ENCODE measurements at regions not wholly inside any gene's neighbourhood (a gene's known extent, or its start where the extent isn't known, plus 50 kb on each side); places are given as distances from the start of the nearest gene placed in this dataset.

DNA sequence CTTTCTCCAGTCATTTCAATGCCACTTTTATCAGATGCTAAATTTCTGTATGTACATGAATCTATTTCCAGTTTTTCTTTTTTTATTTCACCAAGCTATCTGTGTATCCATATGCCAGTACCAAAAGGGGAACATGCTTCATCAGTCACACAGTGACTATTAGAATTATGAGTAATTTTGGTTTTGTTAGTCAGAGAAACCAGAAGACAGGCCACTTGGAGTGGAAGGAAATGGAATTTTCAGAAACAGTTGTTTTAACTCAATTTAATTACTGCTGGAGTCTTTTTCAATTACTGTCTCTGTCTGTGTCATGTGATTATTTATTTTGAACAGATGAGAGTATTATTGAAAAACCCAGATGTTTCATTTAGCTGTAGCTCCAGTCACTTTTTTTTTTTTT lies 84.6 kb upstream of the ANO3 start:
- ATAC-seq (no peak), DNase-seq (no peak)
- no peaks in the 10 kb centered on the region for H3K27me3 ChIP-seq
- H3K36me3 ChIP-seq = no peaks in the 10 kb centered on the region
- TF ChIP-seq CTCF (IDR thresholded peaks at IDR 0.05) (no peak), POLR2A (IDR thresholded peaks at IDR 0.05) (no peak)
- no peak overlapping the region for H3K4me3 ChIP-seq
- no peak overlapping the region for H3K27ac ChIP-seq
- H3K9me3 ChIP-seq = no peaks in the 10 kb centered on the region
- intact Hi-C loops (cut with DNase I) = no loop called here
- no peaks in the 10 kb centered on the region for H3K4me1 ChIP-seq

DNA sequence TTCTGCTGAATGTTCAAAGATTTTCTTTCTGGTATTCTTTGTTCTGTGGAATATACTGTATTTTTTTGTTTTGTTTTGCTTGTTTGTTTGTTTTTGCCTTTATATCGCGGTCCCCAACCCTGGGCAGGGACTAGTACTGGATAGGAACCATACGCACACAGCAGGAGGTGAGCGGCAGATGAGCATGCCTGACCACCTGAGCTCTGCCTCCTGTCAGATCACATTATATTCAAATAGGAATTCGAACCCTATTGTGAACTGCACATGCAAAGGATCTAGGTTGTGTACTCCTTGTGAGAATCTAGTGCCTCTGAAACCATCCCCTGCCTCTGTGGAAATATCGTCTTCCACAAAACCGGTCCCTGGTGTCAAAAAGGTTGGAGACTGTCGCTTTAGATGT lies 83.3 kb upstream of the ANO3 start:
- WGBS (ENCODE audit: insufficient coverage, low coverage, low lambda C conversion rate, missing lambda C conversion rate) = 66% methylated on average over 8 of the region's 8 CpGs
- ATAC-seq = no peak
- TF ChIP-seq POLR2A (IDR thresholded peaks at IDR 0.05) = no peak
- no peak for TF ChIP-seq CTCF (IDR thresholded peaks at IDR 0.05)
- no peaks in the 10 kb centered on the region for H3K9me3 ChIP-seq
- intact Hi-C loops (cut with DNase I) = no loop called here
- no peak for DNase-seq
- H3K36me3 ChIP-seq = no peaks in the 10 kb centered on the region
- no peak overlapping the region for H3K27ac ChIP-seq
- no peaks in the 10 kb centered on the region for H3K4me1 ChIP-seq
- no peaks in the 10 kb centered on the region for H3K27me3 ChIP-seq
- H3K4me3 ChIP-seq = no peak overlapping the region

DNA sequence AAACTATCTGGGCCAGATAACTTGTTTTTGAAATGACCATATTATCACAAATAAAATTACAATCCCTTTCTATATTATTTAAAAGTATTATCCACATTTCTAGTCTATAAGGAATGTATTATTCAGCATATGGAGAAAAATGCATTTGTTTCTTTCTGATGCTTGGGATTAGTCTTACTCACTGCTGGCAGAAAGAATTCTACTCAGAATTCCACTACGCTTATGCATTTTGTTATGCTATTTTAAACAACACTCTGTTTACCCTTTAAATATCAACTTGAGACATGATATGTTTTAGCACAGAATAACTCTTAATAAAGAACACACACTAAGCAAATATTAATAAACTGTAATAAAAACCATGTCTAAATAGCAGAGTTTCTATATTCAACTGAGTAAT lies 77.6 kb upstream of the ANO3 start:
- Histone ChIP-seq H3K9me3 (no peaks in the 10 kb centered on the region), H3K27ac (no peak overlapping the region), H3K4me3 (no peak overlapping the region), H3K36me3 (no peaks in the 10 kb centered on the region), H3K4me1 (no peaks in the 10 kb centered on the region), H3K27me3 (no peaks in the 10 kb centered on the region)
- no peak for ATAC-seq
- intact Hi-C loops (cut with DNase I) = no loop called here
- 20% methylated on average over 1 of the region's 1 CpG for WGBS (ENCODE audit: insufficient coverage, low coverage, low lambda C conversion rate, missing lambda C conversion rate)
- TF ChIP-seq POLR2A (IDR thresholded peaks at IDR 0.05) = no peak
- TF ChIP-seq CTCF (IDR thresholded peaks at IDR 0.05) = no peak
- no peak for DNase-seq

GRCh38 chr11:26263769-26264168 lies 68.2 kb upstream of the ANO3 start:
- Histone ChIP-seq H3K4me3 (no peak overlapping the region), H3K27ac (no peak overlapping the region), H3K36me3 (no peaks in the 10 kb centered on the region), H3K9me3 (no peaks in the 10 kb centered on the region), H3K4me1 (no peaks in the 10 kb centered on the region), H3K27me3 (no peaks in the 10 kb centered on the region)
- intact Hi-C loops (cut with DNase I) = no loop called here
- TF ChIP-seq POLR2A (IDR thresholded peaks at IDR 0.05) (no peak), CTCF (IDR thresholded peaks at IDR 0.05) (no peak)
- DNase-seq (no peak), ATAC-seq (no peak)

DNA sequence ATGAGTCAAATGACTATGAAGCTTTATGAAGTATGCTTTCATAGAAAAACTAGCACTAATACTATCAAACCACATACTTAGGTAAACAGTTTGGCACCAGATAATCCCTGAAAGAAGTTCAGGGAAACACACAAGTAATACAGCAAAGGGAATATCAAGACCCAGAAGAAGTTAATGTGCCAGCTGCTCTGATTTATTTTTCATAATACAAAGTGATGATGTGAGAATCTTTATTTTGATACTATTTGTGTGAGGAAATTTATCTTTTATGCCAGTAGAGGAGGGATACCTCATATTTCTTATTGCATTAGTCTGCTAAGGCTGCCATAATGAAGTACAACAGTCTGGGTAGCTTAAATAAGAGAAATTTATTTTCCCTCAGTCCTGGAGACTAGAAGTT lies 67.7 kb upstream of the ANO3 start:
- no peaks in the 10 kb centered on the region for H3K4me1 ChIP-seq
- H3K27ac ChIP-seq = no peak overlapping the region
- no peaks in the 10 kb centered on the region for H3K9me3 ChIP-seq
- TF ChIP-seq CTCF (IDR thresholded peaks at IDR 0.05) (no peak), POLR2A (IDR thresholded peaks at IDR 0.05) (no peak)
- H3K27me3 ChIP-seq = no peaks in the 10 kb centered on the region
- intact Hi-C loops (cut with DNase I) = no loop called here
- ATAC-seq (no peak), DNase-seq (no peak)
- H3K36me3 ChIP-seq = no peaks in the 10 kb centered on the region
- H3K4me3 ChIP-seq = no peak overlapping the region
